GM12891 (cell line): ENCODE measurements at regions not wholly inside any gene's neighbourhood (a gene's known extent, or its start where the extent isn't known, plus 50 kb on each side); places are given as distances from the start of the nearest gene placed in this dataset.

ENCODE experiments used
- PAX5 ChIP-seq: IDR thresholded peaks from 2 replicates; pipeline ENCODE4 v1.6.1; 2011; ENCODE audit warnings: low read length, moderate library complexity, mild to moderate bottlenecking; ENCODE audit not compliant: insufficient read depth, severe bottlenecking
- POLR2A ChIP-seq: IDR thresholded peaks from 2 replicates; pipeline ENCODE4 v1.6.1; 2011; ENCODE audit warnings: low read depth, low read length, control low read depth
- POLR2AphosphoS5 ChIP-seq: IDR thresholded peaks from 2 replicates; pipeline ENCODE4 v1.6.1; 2011; ENCODE audit warnings: low read depth, low read length, control low read depth
- POU2F2 ChIP-seq: IDR thresholded peaks from 2 replicates; pipeline ENCODE4 v1.6.1; 2011; ENCODE audit warnings: low read depth, mild to moderate bottlenecking, control low read depth, low read length, moderate library complexity
- SPI1 ChIP-seq: IDR thresholded peaks from 2 replicates; pipeline ENCODE4 v1.6.1; 2011; ENCODE audit warnings: low read depth, low read length, control low read depth
- TAF1 ChIP-seq: IDR thresholded peaks from 2 replicates; pipeline ENCODE4 v1.6.1; 2011; ENCODE audit warnings: low read depth, low read length, control low read depth

DNA sequence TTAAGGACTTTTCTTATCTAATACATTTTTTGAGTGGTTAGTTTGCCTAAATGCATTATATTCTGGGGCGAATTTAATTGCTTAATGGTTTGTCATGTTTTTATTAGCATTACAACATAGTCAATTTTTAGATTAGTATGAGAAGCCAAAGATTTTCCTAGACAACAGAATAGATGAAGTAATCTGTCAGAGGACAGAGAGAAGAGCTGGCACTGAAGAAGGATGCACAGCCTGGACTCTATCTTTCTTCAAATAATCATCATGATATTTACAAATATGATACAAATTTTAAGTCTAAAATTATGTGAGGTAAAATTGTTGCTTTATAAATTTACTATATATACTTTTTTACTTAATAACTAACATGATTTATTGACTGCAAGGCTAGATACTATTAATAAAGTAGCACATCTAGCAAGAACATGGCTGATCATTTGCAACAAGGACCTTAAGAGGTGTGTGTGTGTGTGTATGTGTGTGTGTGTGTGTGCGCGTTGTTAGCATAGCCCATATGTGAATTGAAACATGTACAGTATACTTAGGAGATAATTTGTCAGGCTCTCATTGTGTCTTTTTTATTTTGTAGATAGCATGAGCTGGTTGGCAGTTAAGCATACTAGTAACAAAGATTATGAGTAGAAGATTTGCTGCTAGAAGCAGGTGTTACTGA lies 752.2 kb downstream of the DCDC2C start:
- TF ChIP-seq POLR2AphosphoS5, result no peak
- TF ChIP-seq POLR2A, result no peak
- TF ChIP-seq TAF1, result no peak
- TF ChIP-seq PAX5, result no peak
- no peak for TF ChIP-seq POU2F2
- TF ChIP-seq SPI1, result no peak
